ENCODE measurements at regions not wholly inside any gene's neighbourhood (a gene's known extent, or its start where the extent isn't known, plus 50 kb on each side); places are given as distances from the start of the nearest gene placed in this dataset.

DNA sequence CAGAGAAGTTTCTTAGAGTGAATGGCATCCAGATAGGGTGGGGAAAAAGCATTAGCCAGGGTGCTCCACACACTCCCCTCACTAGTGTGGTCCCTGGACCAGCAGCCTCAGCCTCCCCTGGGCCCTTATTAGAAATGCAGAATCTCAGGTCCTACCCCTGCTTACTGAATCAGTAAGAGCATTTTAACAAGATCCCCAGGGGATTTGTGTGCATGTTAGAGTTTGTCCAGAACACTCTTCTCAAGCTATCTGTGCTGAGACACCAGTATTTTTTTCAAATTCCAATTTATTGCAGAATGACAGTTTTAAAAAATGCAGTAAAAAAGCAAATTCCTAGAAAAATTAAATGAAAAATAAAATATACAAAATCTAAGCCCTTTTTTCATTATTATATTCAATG lies 123.1 kb downstream of the MIAT start:
- H3K4ac ChIP-seq (ENCODE audit: low read length) = no peak overlapping the region
- H3K14ac ChIP-seq (ENCODE audit: low read length) = no peak overlapping the region
- H2AFZ ChIP-seq (ENCODE audit: low read length) = no peak overlapping the region
- DNase-seq (ENCODE audit: low spot score) = no peak
- no peak overlapping the region for H3K9ac ChIP-seq (ENCODE audit: low read depth, low read length, poor library complexity)
- H4K91ac ChIP-seq (ENCODE audit: low read depth, low read length, poor library complexity) = no peak overlapping the region
- H2BK15ac ChIP-seq (ENCODE audit: low read length) = no peak overlapping the region
- H3K36me3 ChIP-seq (replicated peaks in 1 of 2; ENCODE audit: control insufficient read depth in 2 of 2, insufficient read depth in 2 of 2, low read length in 2 of 2) = peaks cover 0 to 4% of the 10 kb centered on the region in 2 donors
- H2BK5ac ChIP-seq (ENCODE audit: low read length) = no peak overlapping the region
- H3K4me3 ChIP-seq (ENCODE audit: low read length in 2 of 2) = no peak overlapping the region
- no peak overlapping the region for H2AK5ac ChIP-seq (ENCODE audit: low read depth, low read length)
- H3K18ac ChIP-seq (ENCODE audit: low read length) = no peak overlapping the region
- H3K23ac ChIP-seq (ENCODE audit: low read depth, low read length, poor library complexity) = no peak overlapping the region
- no peak overlapping the region for H3K4me2 ChIP-seq (ENCODE audit: insufficient read depth, low read length, poor library complexity, severe bottlenecking)
- no peak overlapping the region for H2BK120ac ChIP-seq (ENCODE audit: low read depth, low read length)
- H3K79me1 ChIP-seq (ENCODE audit: low read depth, low read length) = no peaks in the 10 kb centered on the region
- no peak overlapping the region for H4K8ac ChIP-seq (ENCODE audit: low read depth, low read length)
- no peak overlapping the region for H2BK12ac ChIP-seq (ENCODE audit: low read length)
- H3K27me3 ChIP-seq (ENCODE audit: control insufficient read depth in 3 of 3, insufficient read depth in 3 of 3, low read depth in 1 of 3, low read length in 3 of 3) = no peaks in the 10 kb centered on the region
- no peak overlapping the region for H3K27ac ChIP-seq (replicated peaks; ENCODE audit: low read length)
- peaks cover 4% of the 10 kb centered on the region in 2 donors for H3K4me1 ChIP-seq (ENCODE audit: control insufficient read depth in 2 of 2, insufficient read depth in 1 of 2, low read depth in 1 of 2, low read length in 2 of 2)
- peaks cover 11 to 12% of the 10 kb centered on the region in 2 donors for H3K9me3 ChIP-seq (replicated peaks in 1 of 2; ENCODE audit: control insufficient read depth in 2 of 2, insufficient read depth in 1 of 2, low read depth in 1 of 2, low read length in 2 of 2)

DNA sequence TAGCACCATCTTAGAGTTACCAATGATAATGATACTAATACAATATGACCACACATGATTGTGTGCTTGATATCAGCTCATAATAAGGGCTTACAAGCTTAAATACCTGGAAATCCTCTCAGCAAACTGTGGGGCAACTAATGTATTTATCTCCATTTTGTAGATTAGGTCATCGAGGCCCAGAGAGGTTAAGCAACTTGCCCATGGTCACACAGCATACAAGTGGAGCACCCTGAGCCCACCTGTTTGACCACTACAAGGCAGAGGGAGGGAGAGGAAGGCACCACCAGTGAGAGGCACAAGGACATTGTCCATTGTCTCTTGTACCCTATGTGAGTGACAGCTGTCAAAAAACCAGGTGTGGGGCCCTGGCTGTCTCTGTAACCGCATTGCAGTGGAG lies 123.7 kb downstream of the MIAT start:
- Histone ChIP-seq H3K79me1 (ENCODE audit: low read depth, low read length) (no peaks in the 10 kb centered on the region), H3K23ac (ENCODE audit: low read depth, low read length, poor library complexity) (no peak overlapping the region), H3K9me3 (replicated peaks in 1 of 2; ENCODE audit: control insufficient read depth in 2 of 2, insufficient read depth in 1 of 2, low read depth in 1 of 2, low read length in 2 of 2) (peaks cover 6 to 8% of the 10 kb centered on the region in 2 donors), H3K36me3 (replicated peaks in 1 of 2; ENCODE audit: control insufficient read depth in 2 of 2, insufficient read depth in 2 of 2, low read length in 2 of 2) (peaks cover 0 to 4% of the 10 kb centered on the region in 2 donors), H3K9ac (ENCODE audit: low read depth, low read length, poor library complexity) (no peak overlapping the region), H2AFZ (ENCODE audit: low read length) (no peak overlapping the region), H3K4me2 (ENCODE audit: insufficient read depth, low read length, poor library complexity, severe bottlenecking) (no peak overlapping the region), H4K8ac (ENCODE audit: low read depth, low read length) (no peak overlapping the region), H3K4me3 (ENCODE audit: low read length in 2 of 2) (no peak overlapping the region), H2BK120ac (ENCODE audit: low read depth, low read length) (no peak overlapping the region), H3K27me3 (ENCODE audit: control insufficient read depth in 3 of 3, insufficient read depth in 3 of 3, low read depth in 1 of 3, low read length in 3 of 3) (no peaks in the 10 kb centered on the region), H4K91ac (ENCODE audit: low read depth, low read length, poor library complexity) (no peak overlapping the region), H2BK5ac (ENCODE audit: low read length) (no peak overlapping the region), H3K4ac (ENCODE audit: low read length) (no peak overlapping the region), H3K18ac (ENCODE audit: low read length) (no peak overlapping the region), H3K4me1 (ENCODE audit: control insufficient read depth in 2 of 2, insufficient read depth in 1 of 2, low read depth in 1 of 2, low read length in 2 of 2) (peaks cover 4% of the 10 kb centered on the region in 2 donors), H2BK12ac (ENCODE audit: low read length) (no peak overlapping the region), H2AK5ac (ENCODE audit: low read depth, low read length) (no peak overlapping the region), H3K14ac (ENCODE audit: low read length) (no peak overlapping the region), H3K27ac (replicated peaks; ENCODE audit: low read length) (no peak overlapping the region), H2BK15ac (ENCODE audit: low read length) (no peak overlapping the region)
- DNase-seq (ENCODE audit: low spot score) = no peak
- no CpG with 5 or more reads among the region's 2 CpGs for WGBS, 2 donors (ENCODE audit: extremely low coverage in 2 of 2, insufficient read length in 2 of 2, insufficient replicate concordance in 1 of 2)

DNA sequence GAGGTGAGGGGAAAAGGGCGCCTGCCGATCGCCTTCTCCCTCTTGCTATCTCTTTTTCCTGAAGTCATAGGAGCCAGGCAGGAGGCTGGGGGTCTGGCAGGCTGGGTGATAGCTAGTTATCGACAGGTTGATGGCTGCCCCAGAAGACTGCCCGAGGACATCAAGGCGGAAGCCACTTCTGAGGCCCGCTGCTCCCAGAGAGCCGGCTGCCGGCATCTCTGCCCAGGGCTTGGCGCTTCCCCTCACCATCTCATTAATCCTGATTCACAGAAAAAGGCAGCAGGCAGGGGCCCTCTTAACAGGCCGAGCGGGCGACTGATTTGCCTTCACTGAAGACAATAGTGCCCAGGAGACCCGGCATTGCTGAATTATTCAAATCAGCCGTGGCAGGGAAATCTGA lies 124.2 kb downstream of the MIAT start:
- Histone ChIP-seq H2AFZ (ENCODE audit: low read length) (no peak overlapping the region), H3K9ac (ENCODE audit: low read depth, low read length, poor library complexity) (no peak overlapping the region), H2AK5ac (ENCODE audit: low read depth, low read length) (no peak overlapping the region), H2BK15ac (ENCODE audit: low read length) (no peak overlapping the region), H3K18ac (ENCODE audit: low read length) (no peak overlapping the region), H3K27ac (replicated peaks; ENCODE audit: low read length) (no peak overlapping the region), H3K36me3 (replicated peaks in 1 of 2; ENCODE audit: control insufficient read depth in 2 of 2, insufficient read depth in 2 of 2, low read length in 2 of 2) (peaks cover 0 to 4% of the 10 kb centered on the region in 2 donors), H2BK5ac (ENCODE audit: low read length) (no peak overlapping the region), H3K4me1 (ENCODE audit: control insufficient read depth in 2 of 2, insufficient read depth in 1 of 2, low read depth in 1 of 2, low read length in 2 of 2) (peaks cover 4% of the 10 kb centered on the region in 2 donors), H3K4me2 (ENCODE audit: insufficient read depth, low read length, poor library complexity, severe bottlenecking) (no peak overlapping the region), H3K23ac (ENCODE audit: low read depth, low read length, poor library complexity) (no peak overlapping the region), H4K91ac (ENCODE audit: low read depth, low read length, poor library complexity) (no peak overlapping the region), H2BK120ac (ENCODE audit: low read depth, low read length) (no peak overlapping the region), H2BK12ac (ENCODE audit: low read length) (no peak overlapping the region), H3K4ac (ENCODE audit: low read length) (no peak overlapping the region), H3K9me3 (replicated peaks in 1 of 2; ENCODE audit: control insufficient read depth in 2 of 2, insufficient read depth in 1 of 2, low read depth in 1 of 2, low read length in 2 of 2) (peaks cover under 1 to 8% of the 10 kb centered on the region in 2 donors), H3K79me1 (ENCODE audit: low read depth, low read length) (no peaks in the 10 kb centered on the region), H3K4me3 (ENCODE audit: low read length in 2 of 2) (no peak overlapping the region), H4K8ac (ENCODE audit: low read depth, low read length) (no peak overlapping the region), H3K14ac (ENCODE audit: low read length) (no peak overlapping the region), H3K27me3 (ENCODE audit: control insufficient read depth in 3 of 3, insufficient read depth in 3 of 3, low read depth in 1 of 3, low read length in 3 of 3) (no peaks in the 10 kb centered on the region)
- WGBS, 2 donors (ENCODE audit: extremely low coverage in 2 of 2, insufficient read length in 2 of 2, insufficient replicate concordance in 1 of 2) = no CpG with 5 or more reads among the region's 15 CpGs
- DNase-seq (ENCODE audit: low spot score) = no peak

DNA sequence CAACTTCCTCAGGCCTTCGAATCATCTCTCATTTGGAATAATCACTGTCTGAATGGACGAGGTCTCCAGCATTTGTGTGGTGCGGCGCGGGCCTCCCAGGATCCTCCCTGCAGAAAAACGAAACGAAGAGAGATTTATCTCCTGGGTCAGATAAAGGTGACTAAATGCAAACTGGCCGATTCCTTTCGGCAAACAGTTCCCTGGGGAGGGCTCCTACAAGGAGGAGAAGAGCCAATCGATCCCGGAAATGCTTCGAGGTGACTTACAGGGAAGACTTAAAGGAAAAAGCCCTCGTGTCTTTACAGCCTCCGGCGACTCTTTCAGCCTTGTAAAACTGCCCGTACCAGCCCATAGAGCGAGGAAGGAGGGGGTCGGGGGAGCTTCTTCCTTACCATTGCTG lies 126.5 kb downstream of the MIAT start:
- Histone ChIP-seq H2BK15ac (ENCODE audit: low read length) (no peak overlapping the region), H3K14ac (ENCODE audit: low read length) (no peak overlapping the region), H3K4me2 (ENCODE audit: insufficient read depth, low read length, poor library complexity, severe bottlenecking) (no peak overlapping the region), H2BK5ac (ENCODE audit: low read length) (no peak overlapping the region), H3K27me3 (ENCODE audit: control insufficient read depth in 3 of 3, insufficient read depth in 3 of 3, low read depth in 1 of 3, low read length in 3 of 3) (no peaks in the 10 kb centered on the region), H3K79me1 (ENCODE audit: low read depth, low read length) (no peaks in the 10 kb centered on the region), H4K91ac (ENCODE audit: low read depth, low read length, poor library complexity) (no peak overlapping the region), H3K4me1 (ENCODE audit: control insufficient read depth in 2 of 2, insufficient read depth in 1 of 2, low read depth in 1 of 2, low read length in 2 of 2) (peaks cover 0 to 2% of the 10 kb centered on the region in 2 donors), H2AK5ac (ENCODE audit: low read depth, low read length) (no peak overlapping the region), H3K9me3 (replicated peaks in 1 of 2; ENCODE audit: control insufficient read depth in 2 of 2, insufficient read depth in 1 of 2, low read depth in 1 of 2, low read length in 2 of 2) (peaks cover 0 to 8% of the 10 kb centered on the region in 2 donors), H3K36me3 (replicated peaks in 1 of 2; ENCODE audit: control insufficient read depth in 2 of 2, insufficient read depth in 2 of 2, low read length in 2 of 2) (peaks cover 0 to 4% of the 10 kb centered on the region in 2 donors), H3K27ac (replicated peaks; ENCODE audit: low read length) (no peak overlapping the region), H3K4me3 (ENCODE audit: low read length in 2 of 2) (no peak overlapping the region), H2AFZ (ENCODE audit: low read length) (no peak overlapping the region), H3K23ac (ENCODE audit: low read depth, low read length, poor library complexity) (no peak overlapping the region), H3K18ac (ENCODE audit: low read length) (no peak overlapping the region), H2BK12ac (ENCODE audit: low read length) (no peak overlapping the region), H2BK120ac (ENCODE audit: low read depth, low read length) (no peak overlapping the region), H4K8ac (ENCODE audit: low read depth, low read length) (no peak overlapping the region), H3K9ac (ENCODE audit: low read depth, low read length, poor library complexity) (no peak overlapping the region), H3K4ac (ENCODE audit: low read length) (no peak overlapping the region)
- DNase-seq (ENCODE audit: low spot score) = no peak
- no CpG with 5 or more reads among the region's 18 CpGs for WGBS, 2 donors (ENCODE audit: extremely low coverage in 2 of 2, insufficient read length in 2 of 2, insufficient replicate concordance in 1 of 2)

Measured in neuronal stem cell (in vitro differentiated cells).